Psoas muscle (tissue), 7 donors: ENCODE measurements at regions not wholly inside any gene's neighbourhood (a gene's known extent, or its start where the extent isn't known, plus 50 kb on each side); places are given as distances from the start of the nearest gene placed in this dataset.

Experiments
- ATAC-seq, 4 donors: fragments of 200-7000 bp; cut with Tn5 transposase; one replicate each; pipeline ENCODE4 v1.9.1; 2020; ENCODE audit warnings: moderate library complexity in 3 of 4, mild to moderate bottlenecking in 2 of 4
- DNase-seq, 2 donors: peaks; one replicate each; pipeline ENCODE4 v3.0.0-alpha.2; 2020
- H3K27ac ChIP-seq: fragments of 200-600 bp; one replicate; pipeline ENCODE4 v1.8.0; 2022
- H3K27me3 ChIP-seq, 3 donors: fragments of 200-600 bp in 1 of 3; one replicate each; pipeline versions ENCODE4 v1.6.1 to v1.8.0; 2013 to 2022; ENCODE audit warnings: low read length in 2 of 3, mild to moderate bottlenecking in 2 of 3, moderate library complexity in 1 of 3; ENCODE audit not compliant: insufficient read depth in 3 of 3
- H3K36me3 ChIP-seq, 2 donors: fragments of 200-600 bp in 1 of 2; one replicate each; pipeline versions ENCODE4 v1.6.1 to v1.8.0; 2013 to 2022; ENCODE audit warnings: low read depth in 1 of 2, mild to moderate bottlenecking in 1 of 2, moderate library complexity in 1 of 2; ENCODE audit not compliant: insufficient read depth in 1 of 2
- H3K4me1 ChIP-seq: fragments of 200-600 bp; one replicate; pipeline ENCODE4 v1.8.0; 2022
- H3K4me3 ChIP-seq: fragments of 200-600 bp; one replicate; pipeline ENCODE4 v1.8.0; 2022; ENCODE audit warnings: mild to moderate bottlenecking
- H3K9me3 ChIP-seq: fragments of 200-600 bp; one replicate; pipeline ENCODE4 v1.8.0; 2022
- WGBS, 3 donors: extraction: QIAGEN DNeasy Blood & Tissue Kit; methylation state at CpG; one replicate each; pipeline versions ENCODE4 v1.1.6 to v1.1.7; 2013; 5-methylcytosine and 5-hydroxymethylcytosine counted together
- intact Hi-C, 2 donors: fragments of 100-400 bp; cut with DNase I; formaldehyde crosslinking; loops; one replicate each; pipeline versions ENCODE4 v1.11.0 to v1.14.2; 2022
- TF ChIP-seq, protein P1 (sequence below): fragments of 200-600 bp; IDR thresholded peaks from one replicate; pipeline ENCODE4 v1.8.0; 2022; ENCODE audit warnings: antibody characterized with exemption
- donor health status: healthy with polysubstance abuse.
- donor health status: DM: no; HTN: no; CAD: no; lungs with moderate emphysema.
- donor health status: Bipolar disorder and iron deficiency.
- donor health status: healthy.
- donor health status: DM: yes; HTN: yes; CAD: no.
- donor health status: DM: no; HTN: no; CAD: no.
- donor health status: DM: yes; HTN: yes; CAD: no.

DNA sequence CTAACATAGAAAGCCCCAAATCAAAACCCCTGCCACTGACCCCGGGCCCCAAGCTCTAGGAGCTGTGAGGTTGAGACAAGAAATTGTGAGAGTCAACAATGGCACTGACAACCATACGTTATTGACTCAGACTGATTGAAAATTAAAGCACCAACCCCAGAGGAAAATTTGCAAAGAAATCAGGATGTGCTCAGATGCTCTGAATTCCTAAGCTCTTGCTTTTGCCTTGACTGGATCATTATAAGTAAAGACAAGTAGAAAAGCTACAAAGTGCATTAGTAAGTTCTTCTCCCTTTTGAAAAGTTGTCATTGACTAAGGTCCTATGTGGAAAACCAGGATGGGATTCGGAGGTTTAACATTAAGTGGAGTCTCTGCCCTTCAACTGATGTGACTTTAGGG, 130.2 kb downstream of the SAMD9 start:
- intact Hi-C loops = no loop called here
- no peaks in the 10 kb centered on the region for H3K27me3 ChIP-seq
- no peaks in the 10 kb centered on the region for H3K36me3 ChIP-seq
- H3K27ac ChIP-seq = no peak overlapping the region
- no peak overlapping the region for H3K4me3 ChIP-seq
- no peak for ATAC-seq
- DNase-seq = no peak
- no peaks in the 10 kb centered on the region for H3K9me3 ChIP-seq
- 78 to 85% (median 79%) methylated on average over 3 of the region's 3 CpGs for WGBS, 3 donors
- TF ChIP-seq, protein P1, sequence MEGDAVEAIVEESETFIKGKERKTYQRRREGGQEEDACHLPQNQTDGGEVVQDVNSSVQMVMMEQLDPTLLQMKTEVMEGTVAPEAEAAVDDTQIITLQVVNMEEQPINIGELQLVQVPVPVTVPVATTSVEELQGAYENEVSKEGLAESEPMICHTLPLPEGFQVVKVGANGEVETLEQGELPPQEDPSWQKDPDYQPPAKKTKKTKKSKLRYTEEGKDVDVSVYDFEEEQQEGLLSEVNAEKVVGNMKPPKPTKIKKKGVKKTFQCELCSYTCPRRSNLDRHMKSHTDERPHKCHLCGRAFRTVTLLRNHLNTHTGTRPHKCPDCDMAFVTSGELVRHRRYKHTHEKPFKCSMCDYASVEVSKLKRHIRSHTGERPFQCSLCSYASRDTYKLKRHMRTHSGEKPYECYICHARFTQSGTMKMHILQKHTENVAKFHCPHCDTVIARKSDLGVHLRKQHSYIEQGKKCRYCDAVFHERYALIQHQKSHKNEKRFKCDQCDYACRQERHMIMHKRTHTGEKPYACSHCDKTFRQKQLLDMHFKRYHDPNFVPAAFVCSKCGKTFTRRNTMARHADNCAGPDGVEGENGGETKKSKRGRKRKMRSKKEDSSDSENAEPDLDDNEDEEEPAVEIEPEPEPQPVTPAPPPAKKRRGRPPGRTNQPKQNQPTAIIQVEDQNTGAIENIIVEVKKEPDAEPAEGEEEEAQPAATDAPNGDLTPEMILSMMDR = no peak
- no peaks in the 10 kb centered on the region for H3K4me1 ChIP-seq

DNA sequence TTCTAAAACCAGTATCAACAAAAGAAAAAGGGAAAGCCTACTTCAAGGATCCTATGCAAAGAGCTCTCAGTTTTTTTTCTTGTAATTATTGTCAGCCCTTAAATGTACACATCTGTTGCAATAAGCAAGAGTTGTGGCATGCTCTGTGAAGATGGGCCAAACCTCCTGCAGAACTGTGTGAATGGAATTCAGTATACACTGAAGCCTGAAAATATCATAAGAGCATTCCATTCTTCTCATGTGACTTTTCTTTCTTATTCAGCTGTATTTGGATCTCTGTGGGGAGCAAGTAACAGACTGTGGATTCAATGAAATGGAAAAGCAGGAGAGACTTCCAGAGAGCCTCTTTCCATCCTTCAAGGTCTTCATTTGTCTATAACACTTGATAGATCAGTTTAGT, 130.7 kb downstream of the SAMD9 start:
- Histone ChIP-seq H3K4me3 (no peak overlapping the region), H3K4me1 (no peaks in the 10 kb centered on the region), H3K9me3 (no peaks in the 10 kb centered on the region), H3K36me3 (no peaks in the 10 kb centered on the region), H3K27ac (no peak overlapping the region), H3K27me3 (no peaks in the 10 kb centered on the region)
- ATAC-seq (no peak), DNase-seq (no peak)
- intact Hi-C loops = no loop called here
- TF ChIP-seq, protein P1 = no peak

GRCh38 chr7:92982928-92983327, 134.9 kb downstream of the SAMD9 start:
- intact Hi-C loops = no loop called here
- Histone ChIP-seq H3K27ac (no peak overlapping the region), H3K4me3 (no peak overlapping the region), H3K4me1 (no peaks in the 10 kb centered on the region), H3K36me3 (no peaks in the 10 kb centered on the region), H3K27me3 (no peaks in the 10 kb centered on the region), H3K9me3 (peaks cover 10% of the 10 kb centered on the region)
- 94 to 100% (median 95%) methylated on average over 1 of the region's 1 CpG for WGBS, 3 donors
- DNase-seq = no peak
- no peak for ATAC-seq
- TF ChIP-seq, protein P1 = no peak

- DNase-seq = no peak
- no peaks in the 10 kb centered on the region for H3K27me3 ChIP-seq
- no peaks in the 10 kb centered on the region for H3K4me1 ChIP-seq
- no peak overlapping the region for H3K4me3 ChIP-seq
- WGBS, 3 donors = 82 to 92% (median 86%) methylated on average over 1 of the region's 1 CpG
- no peak overlapping the region for H3K27ac ChIP-seq
- TF ChIP-seq, protein P1 = no peak
- no peaks in the 10 kb centered on the region for H3K36me3 ChIP-seq
- intact Hi-C loops = no loop called here
- H3K9me3 ChIP-seq = peaks cover 23% of the 10 kb centered on the region
- no peak for ATAC-seq
These were observed 140.6 kb upstream of the CDK6 start for GRCh38 chr7:92976931-92977330.

GRCh38 chr7:92973974-92974373, 137.6 kb upstream of the CDK6 start:
- Histone ChIP-seq H3K4me1 (no peaks in the 10 kb centered on the region), H3K36me3 (no peaks in the 10 kb centered on the region), H3K27ac (no peak overlapping the region), H3K9me3 (peaks cover 18% of the 10 kb centered on the region), H3K4me3 (no peak overlapping the region), H3K27me3 (no peaks in the 10 kb centered on the region)
- DNase-seq (no peak), ATAC-seq (no peak)
- TF ChIP-seq, protein P1 = no peak
- intact Hi-C loops = no loop called here
- WGBS, 3 donors = 25 to 37% (median 25%) methylated on average over 2 of the region's 2 CpGs
